ENCODE measurements at regions not wholly inside any gene's neighbourhood (a gene's known extent, or its start where the extent isn't known, plus 50 kb on each side); places are given as distances from the start of the nearest gene placed in this dataset.
"Not testable (repeated sequence)": the region's sequence is repeated elsewhere in the genome, so short reads cannot be mapped to it uniquely, and the experiment has no call there.

- no peak for DNase-seq
These were observed 207.5 kb downstream of the SLITRK5 start for GRCh38 chr13:87878706-87879105.

- DNase-seq = no peak
These were observed 213.7 kb downstream of the SLITRK5 start for GRCh38 chr13:87884884-87885283.

- no peak for DNase-seq
These were observed 216.4 kb downstream of the SLITRK5 start for GRCh38 chr13:87887459-87888123.

GRCh38 chr13:87889254-87889653 is 218.1 kb downstream of the SLITRK5 start:
- DNase-seq = no peak

GRCh38 chr13:87893186-87893585 is 222.0 kb downstream of the SLITRK5 start:
- DNase-seq = no peak

- DNase-seq = no peak
These were observed 222.9 kb downstream of the SLITRK5 start for GRCh38 chr13:87894059-87894458.

GRCh38 chr13:87903553-87903952 is 232.4 kb downstream of the SLITRK5 start:
- no peak for DNase-seq

GRCh38 chr13:87906411-87906810 is 235.2 kb downstream of the SLITRK5 start:
- no peak for DNase-seq

- DNase-seq = no peak
These were observed 236.0 kb downstream of the SLITRK5 start for GRCh38 chr13:87907202-87907601.

GRCh38 chr13:87919956-87920355 is 248.8 kb downstream of the SLITRK5 start:
- DNase-seq = no peak

- DNase-seq = no peak
These were observed 252.6 kb downstream of the SLITRK5 start for GRCh38 chr13:87923753-87924152.

- DNase-seq = no peak
These were observed 253.8 kb downstream of the SLITRK5 start for GRCh38 chr13:87925006-87925405.

- DNase-seq = no peak
These were observed 269.6 kb downstream of the SLITRK5 start for GRCh38 chr13:87940776-87941175.

- no peak for DNase-seq
These were observed 270.1 kb downstream of the SLITRK5 start for GRCh38 chr13:87941226-87941625.

GRCh38 chr13:87942205-87942604 is 271.0 kb downstream of the SLITRK5 start:
- no peak for DNase-seq

- no peak for DNase-seq
These were observed 272.9 kb downstream of the SLITRK5 start for GRCh38 chr13:87944038-87944437.

- DNase-seq = no peak
These were observed 281.2 kb downstream of the SLITRK5 start for GRCh38 chr13:87952377-87952776.

GRCh38 chr13:87953381-87953780 is 282.2 kb downstream of the SLITRK5 start:
- DNase-seq = no peak

- no peak for DNase-seq
These were observed 282.9 kb downstream of the SLITRK5 start for GRCh38 chr13:87954091-87954490.

- DNase-seq = no peak
These were observed 290.4 kb downstream of the SLITRK5 start for GRCh38 chr13:87961546-87961945.

- no peak for DNase-seq
These were observed 301.4 kb downstream of the SLITRK5 start for GRCh38 chr13:87972568-87972967.

GRCh38 chr13:87975035-87975434 is 303.9 kb downstream of the SLITRK5 start:
- DNase-seq = no peak

- DNase-seq = not testable (repeated sequence)
These were observed 305.5 kb downstream of the SLITRK5 start for GRCh38 chr13:87976650-87977049.

- no peak for DNase-seq
These were observed 310.2 kb downstream of the SLITRK5 start for GRCh38 chr13:87981416-87981815.

- no peak for DNase-seq
These were observed 311.2 kb downstream of the SLITRK5 start for GRCh38 chr13:87982400-87982799.
